GM12891 (cell line): ENCODE measurements at regions not wholly inside any gene's neighbourhood (a gene's known extent, or its start where the extent isn't known, plus 50 kb on each side); places are given as distances from the start of the nearest gene placed in this dataset.

Experiments used
- PAX5 ChIP-seq: IDR thresholded peaks from 2 replicates; pipeline ENCODE4 v1.6.1; 2011; ENCODE audit warnings: low read length, moderate library complexity, mild to moderate bottlenecking; ENCODE audit not compliant: insufficient read depth, severe bottlenecking
- POLR2A ChIP-seq: IDR thresholded peaks from 2 replicates; pipeline ENCODE4 v1.6.1; 2011; ENCODE audit warnings: low read depth, low read length, control low read depth
- POLR2AphosphoS5 ChIP-seq: IDR thresholded peaks from 2 replicates; pipeline ENCODE4 v1.6.1; 2011; ENCODE audit warnings: low read depth, low read length, control low read depth
- SPI1 ChIP-seq: IDR thresholded peaks from 2 replicates; pipeline ENCODE4 v1.6.1; 2011; ENCODE audit warnings: low read depth, low read length, control low read depth
- TAF1 ChIP-seq: IDR thresholded peaks from 2 replicates; pipeline ENCODE4 v1.6.1; 2011; ENCODE audit warnings: low read depth, low read length, control low read depth

GRCh38 chr12:89882050-89882449 is 173.4 kb upstream of the ATP2B1 start:
- TF ChIP-seq POLR2AphosphoS5 = no peak
- TF ChIP-seq POLR2A = 0 out of 2 replicates have a peak, but pooled peaks have one; percentile 20
- no peak for TF ChIP-seq TAF1
- TF ChIP-seq SPI1 = peak; percentile 89
- TF ChIP-seq PAX5 = no peak
